ENCODE measurements at regions not wholly inside any gene's neighbourhood (a gene's known extent, or its start where the extent isn't known, plus 50 kb on each side); places are given as distances from the start of the nearest gene placed in this dataset.

- DNase-seq = no peak
Measured at GRCh38 chr12:60052483-60052882, 456.7 kb downstream of the SLC16A7 start.

- no peak for DNase-seq
Measured at GRCh38 chr12:60059180-60059579, 463.4 kb downstream of the SLC16A7 start.

GRCh38 chr12:60066655-60067054 lies 470.8 kb downstream of the SLC16A7 start:
- DNase-seq = no peak

- no peak for DNase-seq
Measured at GRCh38 chr12:60070552-60070951, 474.7 kb downstream of the SLC16A7 start.

- no peak for DNase-seq
Measured at GRCh38 chr12:60071759-60072191, 475.9 kb downstream of the SLC16A7 start.

GRCh38 chr12:60072911-60073310 lies 477.1 kb downstream of the SLC16A7 start:
- no peak for DNase-seq

- DNase-seq = no peak
Measured at GRCh38 chr12:60075091-60075490, 479.3 kb downstream of the SLC16A7 start.

GRCh38 chr12:60078026-60078425 lies 482.2 kb downstream of the SLC16A7 start:
- DNase-seq = peak in 1 of 2 donors; percentile 1

- no peak for DNase-seq
Measured at GRCh38 chr12:60093428-60093827, 497.6 kb downstream of the SLC16A7 start.

GRCh38 chr12:60094436-60094835 lies 498.6 kb downstream of the SLC16A7 start:
- no peak for DNase-seq

- DNase-seq = no peak
Measured at GRCh38 chr12:60096727-60097126, 500.9 kb downstream of the SLC16A7 start.

GRCh38 chr12:60100160-60100559 lies 504.3 kb downstream of the SLC16A7 start:
- no peak for DNase-seq

- no peak for DNase-seq
Measured at GRCh38 chr12:60100852-60101251, 505.0 kb downstream of the SLC16A7 start.

- no peak for DNase-seq
Measured at GRCh38 chr12:60101715-60102114, 505.9 kb downstream of the SLC16A7 start.

GRCh38 chr12:60106214-60106613 lies 510.4 kb downstream of the SLC16A7 start:
- DNase-seq = no peak

- DNase-seq = no peak
Measured at GRCh38 chr12:60107992-60108391, 512.2 kb downstream of the SLC16A7 start.

- DNase-seq = no peak
Measured at GRCh38 chr12:60112063-60112462, 516.2 kb downstream of the SLC16A7 start.

- DNase-seq = no peak
Measured at GRCh38 chr12:60112763-60113162, 516.9 kb downstream of the SLC16A7 start.

- DNase-seq = no peak
Measured at GRCh38 chr12:60114169-60114568, 518.3 kb downstream of the SLC16A7 start.

GRCh38 chr12:60119327-60119726 lies 523.5 kb downstream of the SLC16A7 start:
- no peak for DNase-seq

GRCh38 chr12:60120199-60120598 lies 524.4 kb downstream of the SLC16A7 start:
- no peak for DNase-seq

- DNase-seq = no peak
Measured at GRCh38 chr12:60123557-60123956, 527.7 kb downstream of the SLC16A7 start.

- DNase-seq = no peak
Measured at GRCh38 chr12:60137513-60137912, 541.7 kb downstream of the SLC16A7 start.

- DNase-seq = no peak
Measured at GRCh38 chr12:60138526-60138925, 542.7 kb downstream of the SLC16A7 start.

GRCh38 chr12:60144395-60144794 lies 548.6 kb downstream of the SLC16A7 start:
- no peak for DNase-seq

GRCh38 chr12:60148109-60148508 lies 552.3 kb downstream of the SLC16A7 start:
- DNase-seq = no peak
